T-helper 1 cell treated with Interleukin-12 subunit alpha and Interleukin-12 subunit beta and Interleukin-4 antibody, amounts not matched to agents 30 μg/mL and 1 μg/mL, for 36 hours (primary cell): ENCODE measurements at regions not wholly inside any gene's neighbourhood (a gene's known extent, or its start where the extent isn't known, plus 50 kb on each side); places are given as distances from the start of the nearest gene placed in this dataset.
"Not testable (repeated sequence)": the region's sequence is repeated elsewhere in the genome, so short reads cannot be mapped to it uniquely, and the experiment has no call there.

Experiments
- H3K27ac Mint-ChIP-seq: one replicate; pipeline ENCODE4 v1.8.0; 2021; ENCODE audit warnings: mild to moderate bottlenecking, mixed read lengths
- H3K27me3 Mint-ChIP-seq: one replicate; pipeline ENCODE4 v1.8.0; 2021; ENCODE audit warnings: low read depth, mixed read lengths
- H3K36me3 Mint-ChIP-seq: one replicate; pipeline ENCODE4 v1.8.0; 2021; ENCODE audit warnings: low read depth, mixed read lengths
- H3K4me1 Mint-ChIP-seq: one replicate; pipeline ENCODE4 v1.8.0; 2021; ENCODE audit warnings: low read depth, mixed read lengths
- H3K4me3 Mint-ChIP-seq: one replicate; pipeline ENCODE4 v1.8.0; 2021; ENCODE audit warnings: mild to moderate bottlenecking, moderate library complexity, mixed read lengths
- H3K9me3 Mint-ChIP-seq: one replicate; pipeline ENCODE4 v1.8.0; 2021; ENCODE audit warnings: mixed read lengths

DNA sequence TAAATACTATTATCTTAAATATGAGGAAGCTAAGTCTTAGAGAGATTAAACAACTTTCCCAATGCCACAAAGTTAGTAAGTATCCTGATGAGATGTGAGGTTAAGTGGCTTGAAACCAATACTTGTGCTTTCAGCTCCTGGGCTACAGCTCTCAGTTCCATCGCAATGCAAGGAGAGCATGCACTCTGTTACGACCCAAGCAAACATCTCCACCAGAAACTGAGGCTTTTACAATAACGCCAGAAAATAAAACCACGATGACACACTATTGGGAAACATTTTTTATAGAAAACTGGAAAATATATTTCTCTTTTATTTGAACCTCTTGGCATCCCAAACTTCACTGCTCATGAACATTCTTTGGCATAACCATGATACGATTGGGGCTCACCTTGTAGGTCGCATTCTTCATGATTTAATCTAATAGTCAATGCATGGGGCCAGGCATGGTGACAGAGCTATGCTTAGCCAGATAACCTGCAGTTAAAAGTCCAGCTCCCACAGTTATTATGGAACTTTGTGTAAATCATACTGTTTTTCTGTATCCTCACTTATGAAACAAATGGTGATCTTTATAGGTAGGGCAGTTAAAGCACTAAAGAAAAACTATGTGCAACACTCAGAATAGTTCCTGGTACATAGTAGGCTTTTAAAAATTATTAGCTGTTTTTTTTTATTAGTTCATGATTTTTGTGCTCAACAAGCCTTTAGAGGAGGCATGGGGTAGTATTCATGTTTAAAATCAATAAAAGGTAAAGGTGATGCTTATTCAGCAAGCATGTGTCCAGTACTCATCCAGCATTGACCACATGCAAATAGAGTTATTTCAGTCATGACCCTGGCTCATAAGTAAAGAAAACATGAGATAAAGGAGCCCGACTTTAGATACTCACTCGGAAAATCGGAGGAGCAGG lies 238.3 kb upstream of the TRIB2 start:
- H3K36me3 Mint-ChIP-seq: peaks cover 16% of the 10 kb centered on the region
- no peak overlapping the region for H3K27ac Mint-ChIP-seq
- H3K27me3 Mint-ChIP-seq: no peaks in the 10 kb centered on the region
- H3K4me1 Mint-ChIP-seq: no peaks in the 10 kb centered on the region
- H3K9me3 Mint-ChIP-seq: peaks cover 13% of the 10 kb centered on the region
- no peak overlapping the region for H3K4me3 Mint-ChIP-seq

DNA sequence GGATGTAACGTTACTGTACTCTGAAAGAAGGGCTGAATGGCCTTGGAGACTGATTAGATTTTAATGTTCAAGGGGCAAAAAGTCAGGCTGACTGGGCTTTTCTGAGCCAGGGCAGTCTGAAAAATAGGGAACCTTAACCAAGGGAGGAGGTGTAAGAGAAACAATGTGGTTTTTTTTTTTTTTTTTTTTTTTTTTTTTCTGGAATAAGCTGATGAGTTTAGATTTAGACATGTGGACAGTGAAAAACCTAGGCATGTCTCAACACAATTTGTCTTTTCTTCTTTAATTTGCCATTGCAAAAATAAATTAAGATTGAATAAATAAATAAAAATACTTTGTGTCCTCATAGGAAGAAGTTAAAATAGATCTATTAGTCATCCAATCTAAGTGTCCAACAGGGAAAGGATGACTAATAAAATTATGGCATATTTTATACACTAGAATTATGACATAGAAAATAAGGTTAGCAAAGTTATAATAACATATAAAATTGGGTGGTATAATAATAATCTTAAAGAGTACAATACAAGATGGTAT lies 237.6 kb upstream of the TRIB2 start:
- Mint-ChIP-seq H3K9me3 (peaks cover 10% of the 10 kb centered on the region), H3K27ac (no peak overlapping the region), H3K27me3 (no peaks in the 10 kb centered on the region), H3K36me3 (peaks cover 14% of the 10 kb centered on the region), H3K4me3 (no peak overlapping the region), H3K4me1 (no peaks in the 10 kb centered on the region)

DNA sequence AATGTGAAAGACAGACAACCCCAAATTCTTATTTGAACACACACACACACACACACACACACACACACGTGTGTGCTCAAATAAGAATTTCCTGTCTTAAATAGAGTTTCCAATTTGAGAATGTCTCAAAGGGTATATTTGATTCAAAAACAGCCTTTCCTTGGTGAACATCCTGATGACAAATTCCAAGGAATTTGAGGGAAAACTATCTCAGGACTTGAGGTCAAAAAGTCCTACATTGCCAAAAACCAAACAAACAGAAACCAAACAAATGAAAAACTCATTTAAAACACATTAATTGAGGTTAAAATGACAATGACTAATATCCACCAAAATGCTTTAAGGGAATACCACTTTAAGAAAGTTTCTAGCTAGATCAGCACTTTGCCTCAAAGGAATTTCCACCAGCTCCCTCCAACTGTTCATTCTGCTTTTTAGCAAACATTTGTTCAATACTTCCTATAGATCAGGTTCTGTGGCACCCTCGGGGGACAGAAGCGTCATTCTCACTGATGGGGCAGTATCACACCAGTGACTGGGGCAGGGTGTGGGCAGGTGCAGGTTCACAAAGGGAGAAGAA lies 232.1 kb upstream of the TRIB2 start:
- Mint-ChIP-seq H3K27ac (no peak overlapping the region), H3K36me3 (peaks cover 10% of the 10 kb centered on the region), H3K4me1 (peaks cover 40% of the 10 kb centered on the region), H3K4me3 (no peak overlapping the region), H3K9me3 (no peaks in the 10 kb centered on the region), H3K27me3 (no peaks in the 10 kb centered on the region)

DNA sequence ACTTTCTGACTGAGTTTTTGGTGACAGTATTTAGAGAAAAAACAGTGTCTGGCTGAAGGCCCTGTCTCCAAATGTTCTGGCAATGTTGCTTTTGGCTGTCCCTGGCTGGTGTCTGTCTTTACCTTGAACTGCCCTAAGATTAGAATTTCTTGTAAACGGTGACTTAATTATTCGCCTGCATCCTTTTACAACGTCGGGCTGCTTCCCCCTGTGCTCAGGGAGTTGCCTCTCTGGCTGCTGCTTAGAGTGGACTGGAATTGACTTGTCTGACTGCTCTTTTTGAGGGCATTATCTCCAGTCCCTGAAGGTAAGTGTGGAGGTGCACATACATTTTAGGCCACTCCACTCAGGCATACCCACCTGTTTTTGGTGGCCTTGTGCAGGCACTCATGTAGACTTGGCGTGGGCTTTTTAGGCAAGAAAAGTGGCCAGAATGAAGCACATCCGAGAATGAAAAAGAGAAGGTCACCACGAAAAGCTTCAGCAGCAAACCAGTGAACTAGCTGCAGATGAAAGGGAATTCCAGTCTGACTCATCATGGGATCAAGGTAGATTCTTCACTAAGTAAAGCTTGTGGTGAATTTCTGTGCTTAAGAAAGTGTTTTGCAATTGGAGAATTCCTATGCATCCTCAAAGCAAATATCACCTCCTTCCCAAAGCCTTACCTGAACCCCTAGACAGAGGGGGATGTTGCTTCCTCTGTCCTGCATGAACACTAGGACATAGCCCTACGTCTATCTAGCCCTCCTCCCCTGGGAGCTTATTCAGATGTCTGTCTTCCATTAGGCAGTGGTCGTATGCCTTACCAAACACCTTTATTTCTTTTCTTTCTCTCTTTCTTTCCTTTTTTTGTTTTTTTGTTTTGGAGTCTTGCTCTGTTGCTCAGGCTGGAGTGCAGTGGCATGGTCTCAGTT lies 230.3 kb upstream of the TRIB2 start:
- H3K27me3 Mint-ChIP-seq: no peaks in the 10 kb centered on the region
- H3K27ac Mint-ChIP-seq: no peak overlapping the region
- H3K4me1 Mint-ChIP-seq: peaks cover 47% of the 10 kb centered on the region
- H3K36me3 Mint-ChIP-seq: peaks cover 9% of the 10 kb centered on the region
- peaks cover 4% of the 10 kb centered on the region for H3K9me3 Mint-ChIP-seq
- H3K4me3 Mint-ChIP-seq: no peak overlapping the region

DNA sequence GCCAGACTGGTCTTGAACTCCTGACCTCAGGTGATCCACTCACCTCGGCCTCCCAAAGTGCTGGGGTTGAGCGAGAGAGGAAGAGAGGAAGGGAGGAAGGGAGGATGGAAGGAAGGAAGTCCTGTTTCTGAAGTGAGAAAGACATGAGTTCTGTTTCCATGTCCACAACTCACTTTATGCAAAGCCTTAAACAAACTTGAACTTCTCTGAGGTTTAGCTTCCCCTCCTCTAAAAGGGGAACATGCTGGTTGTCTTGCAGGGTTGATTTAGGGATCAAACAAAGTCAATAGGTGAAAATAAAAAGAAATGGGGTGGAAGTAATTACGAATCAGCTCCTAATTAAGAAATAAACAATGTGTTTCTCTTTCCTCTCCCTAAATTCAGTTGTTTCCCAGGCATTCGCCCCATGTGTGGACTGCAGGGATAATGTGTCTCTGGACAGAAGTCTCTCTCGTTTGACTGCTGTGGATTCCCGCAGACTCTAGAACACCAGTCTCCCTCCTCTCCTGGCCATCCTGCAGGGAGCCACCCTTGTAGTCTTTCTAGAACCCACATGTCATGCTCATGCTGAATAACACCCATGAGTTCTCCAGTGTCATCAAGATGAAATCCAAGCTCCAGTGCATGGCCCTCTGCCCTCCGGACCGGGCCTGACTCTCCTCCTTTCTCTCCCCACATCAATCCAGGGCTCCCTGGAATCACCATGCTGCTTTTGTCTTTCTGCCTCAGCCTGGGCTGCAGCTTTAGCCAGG lies 229.3 kb upstream of the TRIB2 start:
- H3K9me3 Mint-ChIP-seq: peaks cover 4% of the 10 kb centered on the region
- peaks cover 6% of the 10 kb centered on the region for H3K36me3 Mint-ChIP-seq
- H3K4me1 Mint-ChIP-seq: peaks cover 47% of the 10 kb centered on the region
- H3K27ac Mint-ChIP-seq: peak overlapping the region; percentile 7
- no peaks in the 10 kb centered on the region for H3K27me3 Mint-ChIP-seq
- no peak overlapping the region for H3K4me3 Mint-ChIP-seq

DNA sequence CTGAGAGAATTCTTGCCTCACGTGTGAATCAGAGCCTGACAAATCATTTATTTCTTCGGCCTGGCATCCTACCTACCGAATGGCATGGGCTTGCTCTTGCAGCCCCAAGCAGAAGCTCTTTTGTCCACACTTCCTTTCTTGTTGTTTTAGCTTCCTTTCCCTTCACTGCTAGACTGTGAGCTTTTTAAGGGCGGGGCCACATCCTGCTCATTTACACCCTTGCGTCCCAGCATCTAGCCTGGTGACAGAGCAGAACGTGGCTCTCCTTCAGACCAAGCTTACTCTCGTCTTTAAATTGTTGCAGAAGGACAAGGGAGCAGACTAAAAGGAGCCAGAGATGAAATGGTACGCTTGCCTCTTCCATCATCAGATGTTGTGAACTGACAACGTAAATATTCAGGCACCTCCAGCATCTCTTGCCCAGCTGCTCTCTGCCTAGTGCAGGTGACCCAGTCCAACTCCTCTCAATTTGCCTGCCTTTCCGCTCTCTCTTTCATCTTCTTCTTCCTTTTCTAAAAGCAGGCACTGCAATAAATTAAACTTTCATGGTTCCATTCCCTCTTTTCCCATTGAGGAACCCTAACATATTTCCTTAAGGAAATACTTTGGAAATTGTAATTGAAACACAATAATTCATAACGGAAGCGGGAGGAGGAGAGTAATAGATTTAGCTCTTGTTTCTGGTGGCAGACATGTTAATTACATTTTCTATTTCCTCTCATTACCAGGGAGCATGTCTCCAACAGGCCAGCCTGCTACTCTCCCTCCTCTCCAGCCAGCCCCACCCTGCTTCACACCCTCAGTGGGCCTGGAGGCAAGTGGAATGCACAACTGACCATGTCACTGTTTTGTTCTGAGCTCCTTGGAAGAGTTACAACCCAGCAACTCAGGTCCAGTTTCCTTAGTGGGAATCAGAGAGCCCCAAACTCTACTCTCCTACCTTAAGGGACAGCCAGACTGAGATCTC lies 228.1 kb upstream of the TRIB2 start:
- H3K27me3 Mint-ChIP-seq: no peaks in the 10 kb centered on the region
- H3K36me3 Mint-ChIP-seq: peaks cover 8% of the 10 kb centered on the region
- H3K4me3 Mint-ChIP-seq: peak overlapping the region; percentile 60
- peaks cover 55% of the 10 kb centered on the region for H3K4me1 Mint-ChIP-seq
- H3K9me3 Mint-ChIP-seq: peaks cover 4% of the 10 kb centered on the region
- H3K27ac Mint-ChIP-seq: peak overlapping the region; percentile 82

DNA sequence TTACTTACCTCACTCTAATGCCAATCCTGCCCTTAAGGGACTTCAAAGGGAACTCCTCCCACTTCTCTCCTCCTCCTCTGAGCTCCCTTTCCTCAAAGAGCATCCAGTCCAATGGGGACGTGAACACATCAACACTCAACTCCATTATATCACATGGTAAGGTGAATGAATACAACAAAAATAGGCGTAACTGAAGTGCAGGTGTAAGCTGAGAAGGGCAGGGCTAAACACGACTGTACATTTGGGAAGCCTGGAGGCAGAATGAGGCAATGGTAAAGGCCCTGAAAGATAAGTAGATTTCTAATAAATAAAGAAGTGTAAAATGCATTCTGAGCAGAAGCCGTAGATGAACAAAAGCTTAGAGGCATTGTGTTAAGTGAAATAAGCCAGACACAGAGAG lies 226.1 kb upstream of the TRIB2 start:
- no peak overlapping the region for H3K4me3 Mint-ChIP-seq
- H3K27me3 Mint-ChIP-seq: no peaks in the 10 kb centered on the region
- no peak overlapping the region for H3K27ac Mint-ChIP-seq
- peaks cover 4% of the 10 kb centered on the region for H3K9me3 Mint-ChIP-seq
- peaks cover 4% of the 10 kb centered on the region for H3K36me3 Mint-ChIP-seq
- peaks cover 59% of the 10 kb centered on the region for H3K4me1 Mint-ChIP-seq

DNA sequence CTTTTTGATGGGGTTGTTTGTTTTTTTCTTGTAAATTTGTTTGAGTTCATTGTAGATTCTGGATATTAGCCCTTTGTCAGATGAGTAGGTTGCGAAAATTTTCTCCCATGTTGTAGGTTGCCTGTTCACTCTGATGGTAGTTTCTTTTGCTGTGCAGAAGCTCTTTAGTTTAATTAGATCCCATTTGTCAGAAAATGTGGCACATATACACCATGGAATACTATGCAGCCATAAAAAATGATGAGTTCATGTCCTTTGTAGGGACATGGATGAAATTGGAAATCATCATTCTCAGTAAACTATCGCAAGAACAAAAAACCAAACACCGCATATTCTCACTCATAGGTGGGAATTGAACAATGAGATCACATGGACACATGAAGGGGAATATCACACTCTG lies 224.4 kb upstream of the TRIB2 start:
- H3K36me3 Mint-ChIP-seq, H3K4me3 Mint-ChIP-seq, H3K27me3 Mint-ChIP-seq, H3K27ac Mint-ChIP-seq: not testable (repeated sequence)
- Mint-ChIP-seq H3K4me1 (peaks cover 58% of the 10 kb centered on the region), H3K9me3 (peaks cover 13% of the 10 kb centered on the region)

DNA sequence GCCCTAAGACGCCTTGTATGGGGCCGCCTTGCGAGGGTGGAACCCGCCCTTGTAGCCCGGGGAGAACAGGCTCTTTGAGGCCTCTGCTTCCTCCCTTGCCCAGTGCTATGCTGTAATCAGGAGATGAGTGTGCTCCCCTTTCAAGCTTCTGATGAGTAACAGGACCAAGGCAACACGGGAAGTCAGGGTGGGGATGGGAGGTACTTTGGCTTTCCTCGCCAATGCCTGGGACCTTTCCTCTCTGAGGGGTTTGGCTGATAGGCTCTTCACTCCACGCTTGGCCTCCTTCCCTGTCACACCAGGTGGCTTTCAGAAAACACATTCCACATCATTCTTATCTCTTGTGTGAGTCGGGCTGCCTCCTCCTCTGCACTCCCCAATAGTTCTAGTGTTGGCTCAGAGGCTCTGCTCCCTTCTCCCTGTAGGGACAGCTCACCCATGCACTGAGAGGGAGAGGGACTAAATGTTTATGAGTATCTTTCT lies 223.7 kb upstream of the TRIB2 start:
- Mint-ChIP-seq H3K27me3 (no peaks in the 10 kb centered on the region), H3K4me3 (no peak overlapping the region)

DNA sequence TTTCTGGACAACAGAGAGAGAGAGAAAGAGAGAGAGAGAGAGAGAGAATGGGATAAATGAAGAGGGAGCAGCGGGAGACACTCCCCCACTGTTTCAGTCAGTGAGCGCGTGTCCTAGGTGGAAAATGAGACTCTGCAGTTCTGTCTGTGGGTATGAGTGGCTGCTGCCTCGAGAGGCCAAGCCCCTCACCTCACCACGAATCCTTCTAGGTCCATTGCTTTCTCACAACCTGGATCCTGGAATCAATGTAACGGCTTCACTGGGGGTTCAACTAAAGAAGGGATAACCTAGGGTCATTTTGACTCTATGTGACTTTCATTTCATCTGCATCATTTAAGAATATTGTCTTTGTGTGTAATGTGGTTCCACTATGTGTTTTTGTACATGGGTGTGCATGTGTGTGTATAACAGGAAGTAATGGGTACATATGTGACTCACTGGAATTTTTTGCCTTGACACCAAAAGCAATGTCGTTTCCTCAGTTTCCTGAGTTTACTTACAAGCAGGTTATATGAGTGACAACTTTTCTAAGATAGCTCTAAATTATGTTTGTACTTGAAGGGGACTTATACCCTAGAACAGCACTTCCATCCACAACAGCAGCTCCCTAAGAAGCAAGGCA lies 221.4 kb upstream of the TRIB2 start:
- Mint-ChIP-seq H3K9me3 (peaks cover 13% of the 10 kb centered on the region), H3K4me3 (peak overlapping the region; percentile 11), H3K27ac (peak overlapping the region; percentile 80), H3K27me3 (no peaks in the 10 kb centered on the region), H3K36me3 (peaks cover 12% of the 10 kb centered on the region), H3K4me1 (peaks cover 61% of the 10 kb centered on the region)

More for the DNA sequence above, 223.7 kb upstream of the TRIB2 start:
- Mint-ChIP-seq H3K4me1 (peaks cover 57% of the 10 kb centered on the region), H3K36me3 (peaks cover 4% of the 10 kb centered on the region), H3K9me3 (peaks cover 13% of the 10 kb centered on the region), H3K27ac (peak overlapping the region; percentile 71)

DNA sequence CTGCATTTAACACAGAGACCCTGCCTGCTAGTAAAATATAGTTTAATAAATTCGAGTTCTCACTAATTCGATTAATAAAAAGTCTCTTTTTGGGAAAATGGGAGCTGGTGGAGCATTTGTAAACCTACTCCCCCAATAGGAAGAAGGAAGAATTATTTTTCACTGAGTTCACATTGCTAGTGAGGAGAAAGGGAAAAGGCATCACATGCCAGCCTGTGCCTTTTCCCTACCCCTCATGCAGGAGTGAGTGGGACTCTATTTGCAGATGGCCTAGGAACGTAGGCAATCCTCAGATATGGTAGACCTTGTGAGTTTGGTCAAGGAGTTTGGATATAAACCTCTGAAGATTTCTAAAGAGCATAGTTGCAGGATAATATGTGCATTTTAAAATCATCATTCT lies 218.4 kb upstream of the TRIB2 start:
- H3K9me3 Mint-ChIP-seq: peaks cover 11% of the 10 kb centered on the region
- H3K27ac Mint-ChIP-seq: peak overlapping the region; percentile 75
- peaks cover 11% of the 10 kb centered on the region for H3K36me3 Mint-ChIP-seq
- peaks cover 78% of the 10 kb centered on the region for H3K4me1 Mint-ChIP-seq
- H3K27me3 Mint-ChIP-seq: no peaks in the 10 kb centered on the region
- no peak overlapping the region for H3K4me3 Mint-ChIP-seq

DNA sequence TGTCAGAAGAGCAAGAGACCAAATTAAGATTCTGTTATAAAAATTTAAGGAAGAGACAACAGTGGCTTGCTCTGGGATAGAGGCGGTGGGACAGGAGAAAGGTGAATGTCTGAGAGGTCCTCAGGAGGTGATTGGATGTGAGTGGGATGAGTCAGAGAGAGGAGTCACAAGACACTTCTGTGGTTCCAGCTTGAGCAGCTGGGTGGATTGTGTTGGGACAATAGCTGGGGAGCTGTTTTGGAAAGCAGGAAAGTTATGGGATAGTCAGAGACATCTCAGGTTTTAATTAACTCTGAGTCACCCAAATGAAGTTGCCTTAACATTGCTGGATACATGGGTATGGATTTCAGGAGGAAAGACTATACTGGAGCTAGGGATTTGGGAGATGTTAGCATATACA lies 218.0 kb upstream of the TRIB2 start:
- Mint-ChIP-seq H3K4me3 (no peak overlapping the region), H3K9me3 (peaks cover 13% of the 10 kb centered on the region), H3K27me3 (no peaks in the 10 kb centered on the region), H3K4me1 (peaks cover 77% of the 10 kb centered on the region), H3K27ac (peak overlapping the region; percentile 75), H3K36me3 (peaks cover 13% of the 10 kb centered on the region)
